NCI-H2107 (cell line): ENCODE measurements at regions not wholly inside any gene's neighbourhood (a gene's known extent, or its start where the extent isn't known, plus 50 kb on each side); places are given as distances from the start of the nearest gene placed in this dataset.

Source experiments
- DNase-seq: peaks from one replicate; lab custom pipeline; 2025; lab: John Stamatoyannopoulos, UW

DNA sequence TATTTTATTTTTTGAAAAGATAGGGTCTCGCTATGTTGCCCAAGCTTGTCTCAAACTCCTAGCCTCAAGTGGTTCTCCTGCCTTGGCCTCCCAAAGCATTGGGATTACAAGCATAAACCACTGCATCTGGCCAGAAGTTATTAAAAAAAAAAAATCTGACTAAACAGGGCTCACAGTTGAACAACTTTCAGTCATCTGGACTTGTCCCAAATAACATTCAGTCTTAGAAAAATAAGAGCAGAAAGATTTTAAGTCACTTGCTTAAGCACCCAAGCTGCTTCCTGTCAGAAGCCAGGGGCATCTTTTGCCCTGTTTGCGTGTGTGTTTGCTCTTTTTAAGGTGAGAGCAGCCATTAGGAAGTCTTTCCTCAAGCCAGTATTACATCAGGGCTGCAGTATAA is 286.8 kb downstream of the LMO4 start:
- no peak for DNase-seq

DNA sequence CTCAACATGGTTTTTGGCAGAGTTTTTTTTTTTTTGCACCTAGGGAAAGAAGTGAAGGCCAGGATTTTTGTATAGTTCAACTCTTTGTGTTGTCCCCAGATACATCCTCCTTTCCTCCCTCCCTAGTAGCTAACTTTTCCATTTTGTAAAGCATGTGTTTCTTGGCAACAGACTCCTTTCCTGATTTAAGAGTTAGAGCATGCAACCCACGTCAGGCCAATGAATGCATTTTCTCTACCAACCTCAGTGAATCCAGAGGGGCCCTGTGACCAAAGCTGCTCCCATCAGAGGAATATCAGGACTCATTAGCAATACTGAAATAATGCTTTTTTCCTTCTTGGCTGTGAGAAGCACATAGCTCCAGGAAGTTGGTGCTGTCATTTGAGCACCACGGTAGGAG is 287.2 kb downstream of the LMO4 start:
- no peak for DNase-seq

DNA sequence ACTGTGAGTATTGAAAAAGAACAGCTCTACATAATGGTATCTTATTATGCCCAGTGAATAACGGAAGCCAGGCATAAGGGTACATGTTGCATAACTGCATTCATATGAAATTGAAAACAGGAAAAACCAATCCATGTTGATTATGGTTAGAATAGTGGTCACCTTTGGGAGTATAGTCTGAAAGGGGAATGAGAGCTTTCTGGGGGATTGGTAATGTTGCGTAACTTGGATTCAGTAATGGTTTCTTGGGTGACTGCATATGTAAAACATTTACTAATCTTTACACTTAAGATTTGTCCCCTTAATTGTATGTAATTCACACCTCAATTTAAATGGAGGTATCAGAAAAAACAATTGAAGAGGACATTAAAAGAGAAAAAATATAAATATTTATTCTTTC is 292.1 kb downstream of the LMO4 start:
- DNase-seq, result no peak

GRCh38 chr1:87629673-87630072 is 301.0 kb downstream of the LMO4 start:
- no peak for DNase-seq

DNA sequence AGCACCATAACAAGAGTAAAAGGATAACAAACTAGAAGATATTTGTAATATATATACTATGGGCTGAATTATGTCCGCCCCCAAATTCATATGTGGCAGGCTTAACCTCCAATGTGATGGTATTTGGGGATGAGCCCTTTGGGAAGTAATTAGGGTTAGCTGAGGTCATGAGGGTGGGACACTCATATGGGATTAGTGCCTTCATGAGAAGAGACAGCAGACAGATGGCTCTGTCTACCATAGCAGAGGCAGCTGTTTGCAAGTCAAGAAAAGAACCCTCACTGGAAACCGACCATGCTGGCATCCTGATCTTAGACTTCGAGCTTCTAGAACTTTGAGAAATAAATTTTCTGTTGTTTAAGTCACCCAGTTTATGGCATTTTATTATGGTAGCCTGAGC is 303.6 kb downstream of the LMO4 start:
- no peak for DNase-seq

DNA sequence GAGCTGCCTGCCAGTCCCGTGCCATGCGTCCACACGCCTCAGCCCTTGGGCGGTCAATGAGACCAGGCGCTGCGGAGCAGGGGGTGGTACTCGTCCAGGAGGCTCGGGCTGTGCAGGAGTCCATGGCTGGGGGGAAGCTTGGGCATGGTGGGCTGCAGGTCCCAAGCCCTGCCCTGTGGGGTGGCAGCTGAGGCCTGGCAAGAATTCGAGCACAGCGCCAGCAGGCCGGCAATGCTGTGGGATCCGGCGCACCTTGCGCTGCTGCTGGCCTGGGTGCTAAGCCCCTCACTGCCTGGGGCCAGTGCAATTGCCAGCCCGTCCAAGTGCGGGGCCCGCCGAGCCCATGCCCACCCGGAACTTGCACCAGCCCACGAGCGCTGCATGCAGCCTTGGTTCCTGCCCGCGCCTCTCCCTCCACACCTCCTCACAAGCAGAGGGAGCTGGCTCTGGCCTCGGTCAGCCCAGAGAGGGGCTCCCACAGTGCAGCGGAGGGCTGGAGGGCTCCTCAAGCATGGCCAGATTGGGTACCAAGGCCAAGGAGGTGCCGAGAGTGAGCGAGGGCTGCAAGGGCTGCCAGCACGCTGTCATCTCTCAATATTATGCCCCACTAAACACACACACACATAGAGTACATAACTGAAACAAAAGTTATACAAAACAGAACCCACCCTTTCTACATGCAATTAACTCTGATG is 307.7 kb downstream of the LMO4 start:
- no peak for DNase-seq

DNA sequence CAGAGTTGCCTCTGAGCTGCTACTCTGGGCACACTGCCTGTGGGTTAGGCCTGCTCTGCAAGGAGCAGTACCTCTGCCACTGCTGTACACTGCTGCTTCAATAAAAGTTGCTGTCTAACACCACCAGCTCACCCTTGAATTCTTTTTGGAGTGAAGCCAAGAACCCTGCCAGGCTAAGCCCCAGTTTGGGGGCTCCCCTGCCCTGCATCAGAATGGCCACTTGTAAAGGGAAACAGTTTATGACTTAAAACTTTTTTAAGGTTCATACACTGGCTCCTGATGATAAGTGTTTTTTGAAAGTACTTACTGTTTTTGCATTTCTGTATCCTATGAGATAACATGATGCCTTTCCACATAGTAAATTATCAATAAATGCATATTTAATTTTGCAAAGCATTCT is 310.0 kb downstream of the LMO4 start:
- DNase-seq, result no peak

GRCh38 chr1:87641996-87642395 is 313.3 kb downstream of the LMO4 start:
- DNase-seq, result no peak

GRCh38 chr1:87642581-87643221 is 314.0 kb downstream of the LMO4 start:
- DNase-seq, result no peak

- no peak for DNase-seq
These were observed 315.4 kb downstream of the LMO4 start for GRCh38 chr1:87644033-87644578.

DNA sequence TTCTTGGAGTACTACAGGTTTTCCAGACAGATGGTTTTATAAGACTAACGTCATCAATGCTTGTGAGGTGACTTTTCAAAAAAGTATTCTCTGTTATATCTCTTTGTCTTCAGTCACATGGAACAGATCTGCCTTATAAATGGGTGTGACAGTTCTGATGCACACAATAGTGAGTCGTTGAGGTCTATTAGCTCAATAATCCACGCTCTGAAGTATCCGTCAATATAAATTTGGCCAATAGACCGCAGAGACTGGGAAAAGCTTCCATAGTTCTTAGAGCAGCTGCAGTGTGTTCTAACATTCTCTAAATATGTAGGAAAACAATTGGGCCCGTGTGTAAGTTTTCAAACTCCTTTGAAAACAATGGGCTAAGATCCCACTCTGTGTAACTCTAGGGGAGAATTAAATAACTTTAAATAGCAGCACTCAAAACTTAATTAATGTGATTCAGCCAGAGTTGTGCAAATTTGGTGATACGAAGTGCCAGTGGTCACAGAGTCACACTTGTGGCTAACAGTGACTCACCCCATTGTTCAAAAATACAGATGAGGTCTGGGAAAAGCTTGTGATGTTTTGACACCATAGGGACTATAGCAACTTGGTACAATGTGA is 316.0 kb downstream of the LMO4 start:
- no peak for DNase-seq

GRCh38 chr1:87647430-87648177 is 318.9 kb downstream of the LMO4 start:
- no peak for DNase-seq

GRCh38 chr1:87648323-87649119 is 319.8 kb downstream of the LMO4 start:
- DNase-seq, result no peak

DNA sequence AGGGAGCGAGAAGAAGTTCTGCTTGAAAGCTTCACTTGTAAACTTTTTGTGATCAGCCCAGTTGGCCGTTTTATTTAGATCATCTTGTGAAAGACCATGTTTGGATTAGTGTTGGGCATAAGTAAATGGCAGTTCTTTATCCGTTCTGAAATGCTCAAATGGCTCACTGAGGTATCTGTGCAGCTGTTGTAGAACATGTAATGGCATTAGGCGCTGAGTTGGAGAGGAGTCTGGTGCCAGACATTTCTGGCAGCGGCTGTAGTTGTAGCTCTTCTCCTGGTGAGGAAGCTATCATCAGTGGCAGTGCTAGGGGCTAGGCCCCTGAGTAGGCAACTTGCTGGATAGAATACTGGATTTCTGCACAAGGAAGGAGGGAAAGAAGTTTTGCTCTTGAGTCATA is 321.6 kb downstream of the LMO4 start:
- DNase-seq, result no peak

DNA sequence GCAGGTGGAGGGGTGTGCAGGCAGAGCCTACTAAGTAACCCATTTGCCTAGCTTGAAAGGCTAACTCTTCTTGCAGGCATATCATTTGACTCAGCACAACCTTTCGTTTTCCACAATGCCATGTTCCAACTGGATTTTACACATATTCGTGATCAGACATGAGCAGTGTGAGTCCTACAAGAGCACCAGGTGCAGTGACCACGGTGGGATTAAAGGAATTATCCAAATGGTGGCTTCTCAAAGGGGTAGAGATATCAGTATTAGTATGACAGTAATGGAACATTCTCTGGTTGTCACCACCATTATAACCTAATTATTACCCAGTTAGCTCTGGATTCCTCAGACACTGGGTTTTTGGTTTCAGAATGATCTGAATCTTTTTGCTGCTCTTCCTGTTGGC is 323.5 kb downstream of the LMO4 start:
- DNase-seq, result no peak

- DNase-seq, result no peak
These were observed 336.5 kb downstream of the LMO4 start for GRCh38 chr1:87665151-87665550.

- no peak for DNase-seq
These were observed 338.0 kb downstream of the LMO4 start for GRCh38 chr1:87666681-87667080.

GRCh38 chr1:87669674-87670073 is 341.0 kb downstream of the LMO4 start:
- no peak for DNase-seq

DNA sequence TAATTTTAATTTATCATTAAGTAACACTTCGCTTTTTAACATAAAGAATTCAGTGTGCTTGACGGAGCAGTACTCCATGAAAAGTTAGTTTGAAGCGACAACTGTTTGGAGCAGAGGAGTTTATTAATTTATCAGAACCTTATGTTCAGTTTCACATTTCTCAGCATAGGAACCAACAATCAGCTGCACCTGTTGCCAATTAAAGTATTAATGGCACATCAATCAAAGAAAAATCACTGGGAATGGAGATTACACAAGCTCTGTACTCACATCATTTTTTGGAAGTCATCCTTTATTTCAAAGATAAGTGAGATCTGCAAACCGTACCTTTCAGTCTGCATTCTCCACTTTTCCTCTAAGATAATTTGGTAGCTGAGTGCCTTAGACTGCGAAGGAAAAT is 344.6 kb downstream of the LMO4 start:
- no peak for DNase-seq

GRCh38 chr1:87673748-87674147 is 345.1 kb downstream of the LMO4 start:
- no peak for DNase-seq

- DNase-seq, result no peak
These were observed 346.1 kb downstream of the LMO4 start for GRCh38 chr1:87674791-87675190.

DNA sequence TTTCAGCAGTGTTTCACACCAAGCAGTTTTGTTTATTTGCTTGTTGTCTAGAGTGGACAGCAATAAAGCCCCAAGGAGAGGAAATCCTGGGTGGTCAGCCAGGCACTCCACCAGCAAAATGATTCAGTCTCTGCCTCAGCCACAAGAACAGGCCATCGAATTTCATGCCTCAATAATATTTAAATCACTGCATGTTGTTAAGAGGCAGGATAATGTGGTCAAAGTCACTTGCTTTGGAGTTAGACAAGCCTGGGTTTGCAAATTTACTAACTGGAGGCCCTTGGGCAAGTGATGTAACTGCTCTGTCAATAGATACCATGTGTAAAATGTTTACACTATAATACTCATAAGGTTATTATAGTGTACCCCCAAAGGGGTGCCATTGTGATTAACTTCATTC is 349.6 kb downstream of the LMO4 start:
- DNase-seq, result no peak
